SK-N-SH (cell line): ENCODE measurements at regions not wholly inside any gene's neighbourhood (a gene's known extent, or its start where the extent isn't known, plus 50 kb on each side); places are given as distances from the start of the nearest gene placed in this dataset.

Experiments
- CTCF ChIA-PET: fragments of 300-600, 350-600 bp; formaldehyde crosslinking; extraction: SDS; loops from one replicate; lab custom pipeline; 2021; lab: Yijun Ruan, JAX
- POLR2A ChIA-PET: fragments of 350-600 bp; sonication (Branson Sonifier 250); formaldehyde crosslinking; extraction: SDS; loops from one replicate; lab custom pipeline; 2020; ENCODE audit warnings: antibody characterized with exemption, inconsistent platforms; lab: Yijun Ruan, JAX
- DNase-seq: peaks from one replicate; pipeline ENCODE4 v3.0.0; 2012
- H2AFZ ChIP-seq: fragments of 200-600 bp; sonication (generic); 2 replicates; pipeline ENCODE4 v1.8.1; 2016; ENCODE audit warnings: antibody characterized with exemption, mild to moderate bottlenecking, low read depth
- H3F3A ChIP-seq: fragments of 200-600 bp; sonication (generic); replicated peaks from 2 replicates; pipeline ENCODE3; 2016; ENCODE audit warnings: antibody characterized with exemption, mild to moderate bottlenecking; ENCODE audit not compliant: insufficient read depth
- H3K27ac ChIP-seq, 2 experiments: fragments of 200-500 bp in 1 of 2; fragments of 200-600 bp in 1 of 2; sonication (Bioruptor generic) in 1 of 2; sonication (generic), shearing (Covaris generic) in 1 of 2; 2 replicates each; pipeline versions ENCODE4 v1.5.1 to v1.6.1; 2014 to 2016; ENCODE audit warnings: low read depth in 2 of 2, inconsistent platforms in 1 of 2, low read length in 1 of 2, mild to moderate bottlenecking in 1 of 2, mixed read lengths in 1 of 2
- H3K27me3 ChIP-seq: fragments of 200-600 bp; sonication (generic), shearing (Covaris generic); 2 replicates; pipeline ENCODE4 v1.6.1; 2016; ENCODE audit warnings: mixed run types; ENCODE audit not compliant: insufficient read depth
- H3K36me3 ChIP-seq, 2 experiments: fragments of 200-500 bp in 1 of 2; fragments of 200-600 bp in 1 of 2; sonication (Bioruptor generic) in 1 of 2; sonication (generic) in 1 of 2; replicated peaks in 1 of 2; 2 replicates each; pipeline versions ENCODE3 to v1.5.1; 2014 to 2016; ENCODE audit warnings: low read length in 1 of 2, mild to moderate bottlenecking in 1 of 2; ENCODE audit not compliant: insufficient read depth in 2 of 2, control insufficient read depth in 1 of 2
- H3K4me1 ChIP-seq, 2 experiments: fragments of 200-500 bp in 1 of 2; fragments of 200-600 bp in 1 of 2; sonication (Bioruptor generic) in 1 of 2; sonication (generic), shearing (Covaris generic) in 1 of 2; 2 replicates each; pipeline versions ENCODE4 v1.5.1 to v1.6.1; 2014 to 2016; ENCODE audit warnings: low read depth in 1 of 2, low read length in 1 of 2, mixed run types in 1 of 2; ENCODE audit not compliant: insufficient read depth in 2 of 2, control insufficient read depth in 1 of 2
- H3K4me2 ChIP-seq: fragments of 200-600 bp; sonication (generic), shearing (Covaris generic); 2 replicates; pipeline ENCODE4 v1.6.1; 2017; ENCODE audit warnings: mixed run types
- H3K4me3 ChIP-seq, 2 experiments: fragments of 200-500 bp in 1 of 2; fragments of 200-600 bp in 1 of 2; sonication (Bioruptor generic) in 1 of 2; sonication (generic), shearing (Covaris generic) in 1 of 2; 2 replicates each; pipeline versions ENCODE4 v1.5.1 to v1.8.1; 2014 to 2016; ENCODE audit warnings: low read depth in 2 of 2, inconsistent platforms in 1 of 2, low read length in 1 of 2, mild to moderate bottlenecking in 1 of 2, mixed read lengths in 1 of 2, moderate library complexity in 1 of 2
- H3K79me2 ChIP-seq: fragments of 200-600 bp; sonication (generic); 2 replicates; pipeline ENCODE4 v1.8.1; 2017; ENCODE audit warnings: mild to moderate bottlenecking; ENCODE audit not compliant: insufficient read depth
- H3K9ac ChIP-seq: fragments of 200-600 bp; sonication (generic); 2 replicates; pipeline ENCODE4 v1.6.1; 2017; ENCODE audit warnings: mixed run types
- H3K9me2 ChIP-seq: fragments of 200-600 bp; sonication (generic); 2 replicates; pipeline ENCODE4 v1.6.1; 2017; ENCODE audit warnings: mixed run types
- H3K9me3 ChIP-seq: fragments of 200-600 bp; sonication (generic); 2 replicates; pipeline ENCODE4 v1.6.1; 2017; ENCODE audit warnings: mixed run types, mild to moderate bottlenecking, moderate library complexity
- H4K20me1 ChIP-seq: fragments of 200-600 bp; sonication (generic); 2 replicates; pipeline ENCODE4 v1.6.1; 2017; ENCODE audit warnings: mild to moderate bottlenecking, mixed run types; ENCODE audit not compliant: insufficient read depth
- EP300 ChIP-seq, 2 experiments: IDR thresholded peaks; 2 replicates each; pipeline versions ENCODE4 v1.4.0 to v1.6.1; 2012; ENCODE audit warnings: borderline replicate concordance in 1 of 2, low read depth in 1 of 2, low read length in 1 of 2
- EZH2phosphoT487 ChIP-seq: fragments of 200-600 bp; sonication (generic); IDR thresholded peaks from 2 replicates; pipeline ENCODE4 v1.6.1; 2017; ENCODE audit warnings: low read depth, mixed run types, mild to moderate bottlenecking, antibody characterized with exemption, moderate library complexity, borderline replicate concordance
- FOSL2 ChIP-seq: IDR thresholded peaks from 2 replicates; pipeline ENCODE4 v1.4.0; 2012; ENCODE audit warnings: low read depth, mild to moderate bottlenecking, moderate library complexity, borderline replicate concordance
- FOXJ3 ChIP-seq: sonication (generic); formaldehyde crosslinking; IDR thresholded peaks from 2 replicates; pipeline ENCODE4 v1.5.1; 2020; ENCODE audit warnings: mild to moderate bottlenecking, missing genetic modification reagents
- FOXM1 ChIP-seq: IDR thresholded peaks from 2 replicates; pipeline ENCODE4 v1.4.0; 2012; ENCODE audit warnings: low read depth, mild to moderate bottlenecking
- GABPA ChIP-seq: IDR thresholded peaks from 2 replicates; pipeline ENCODE4 v1.4.0; 2012; ENCODE audit warnings: low read depth, mild to moderate bottlenecking
- GATA2 ChIP-seq: sonication (generic); formaldehyde crosslinking; IDR thresholded peaks from 2 replicates; pipeline ENCODE4 v1.5.0; 2020; ENCODE audit warnings: mild to moderate bottlenecking, missing genetic modification reagents
- JUND ChIP-seq: IDR thresholded peaks from 2 replicates; pipeline ENCODE4 v1.4.0; 2012
- MEF2A ChIP-seq: IDR thresholded peaks from 2 replicates; pipeline ENCODE4 v1.4.0; 2012; ENCODE audit warnings: low read depth, borderline replicate concordance
- MXI1 ChIP-seq: IDR thresholded peaks from 2 replicates; pipeline ENCODE4 v1.6.1; 2012; ENCODE audit warnings: mild to moderate bottlenecking, low read depth, low read length, improper control_type of control experiment
- NFIC ChIP-seq: IDR thresholded peaks from 2 replicates; pipeline ENCODE4 v1.4.0; 2012; ENCODE audit warnings: borderline replicate concordance
- PBX3 ChIP-seq: IDR thresholded peaks from 2 replicates; pipeline ENCODE4; 2012
- POLR2AphosphoS5 ChIP-seq: IDR thresholded peaks from 2 replicates; pipeline ENCODE4 v1.6.1; 2012; ENCODE audit warnings: low read depth, low read length
- RCOR1 ChIP-seq: fragments of 150-350 bp; IDR thresholded peaks from 2 replicates; pipeline ENCODE4 v1.6.1; 2017; ENCODE audit warnings: antibody characterized with exemption, low read length
- RFX5 ChIP-seq: IDR thresholded peaks from 2 replicates; pipeline ENCODE4 v1.6.1; 2012; ENCODE audit warnings: mild to moderate bottlenecking, improper control_type of control experiment, low read length
- SMC3 ChIP-seq: IDR thresholded peaks from 2 replicates; pipeline ENCODE4 v1.6.1; 2012; ENCODE audit warnings: low read depth, low read length, improper control_type of control experiment
- TEAD4 ChIP-seq: IDR thresholded peaks from 2 replicates; pipeline ENCODE4 v1.4.0; 2012; ENCODE audit warnings: mild to moderate bottlenecking, borderline replicate concordance; ENCODE audit not compliant: insufficient read depth
- USF1 ChIP-seq: IDR thresholded peaks from 2 replicates; pipeline ENCODE4 v1.4.0; 2012; ENCODE audit warnings: low read depth, borderline replicate concordance
- USF2 ChIP-seq: fragments of 150-350 bp; IDR thresholded peaks from 2 replicates; pipeline ENCODE4 v1.6.1; 2017; ENCODE audit warnings: antibody characterized with exemption, low read length, low read depth, borderline replicate concordance
- ZBTB33 ChIP-seq: IDR thresholded peaks from 2 replicates; pipeline ENCODE4 v1.4.0; 2012; ENCODE audit warnings: low read depth, borderline replicate concordance
- WGBS: methylation state at CpG from one replicate; pipeline ENCODE4 v1.1.6; 2017; ENCODE audit warnings: low lambda C conversion rate; 5-methylcytosine and 5-hydroxymethylcytosine counted together

- Histone ChIP-seq H3K4me3 (no peak overlapping the region), H3K36me3 (peaks cover 22 to 50% of the 10 kb centered on the region in 2 experiments), H3K27ac (no peak overlapping the region), H3K9me3 (no peaks in the 10 kb centered on the region), H2AFZ (no peak overlapping the region), H3K4me1 (no peaks in the 10 kb centered on the region), H3K79me2 (no peaks in the 10 kb centered on the region), H3K27me3 (no peaks in the 10 kb centered on the region), H4K20me1 (no peaks in the 10 kb centered on the region), H3K9ac (no peak overlapping the region), H3K4me2 (no peak overlapping the region), H3F3A (no peaks in the 10 kb centered on the region), H3K9me2 (no peaks in the 10 kb centered on the region)
- CTCF ChIA-PET, result no interaction called here
- DNase-seq, result no peak
- POLR2A ChIA-PET, result no interaction called here
- TF ChIP-seq FOXM1 (no peak), MEF2A (no peak), GATA2 (no peak), FOXJ3 (no peak), FOSL2 (no peak), MXI1 (no peak), EZH2phosphoT487 (no peak), USF2 (no peak), USF1 (no peak), RCOR1 (no peak), JUND (no peak), PBX3 (no peak), POLR2AphosphoS5 (no peak), NFIC (no peak), ZBTB33 (no peak), EP300 (IDR thresholded peaks at IDR 0.05; ENCODE audit: borderline replicate concordance in 1 of 2, low read depth in 1 of 2, low read length in 1 of 2) (no peak), GABPA (no peak), SMC3 (no peak), RFX5 (no peak), TEAD4 (no peak)
- WGBS, result 91% methylated on average over 11 of the region's 11 CpGs
Observed at GRCh38 chr15:62711691-62712454, 330.7 kb upstream of the TPM1 start.
